Amniotic epithelial cell (primary cell): ENCODE measurements at regions not wholly inside any gene's neighbourhood (a gene's known extent, or its start where the extent isn't known, plus 50 kb on each side); places are given as distances from the start of the nearest gene placed in this dataset.

ENCODE experiments used
- DNase-seq: peaks from one replicate; pipeline ENCODE4 v3.0.0-alpha.2; 2010; ENCODE audit warnings: low read depth

DNA sequence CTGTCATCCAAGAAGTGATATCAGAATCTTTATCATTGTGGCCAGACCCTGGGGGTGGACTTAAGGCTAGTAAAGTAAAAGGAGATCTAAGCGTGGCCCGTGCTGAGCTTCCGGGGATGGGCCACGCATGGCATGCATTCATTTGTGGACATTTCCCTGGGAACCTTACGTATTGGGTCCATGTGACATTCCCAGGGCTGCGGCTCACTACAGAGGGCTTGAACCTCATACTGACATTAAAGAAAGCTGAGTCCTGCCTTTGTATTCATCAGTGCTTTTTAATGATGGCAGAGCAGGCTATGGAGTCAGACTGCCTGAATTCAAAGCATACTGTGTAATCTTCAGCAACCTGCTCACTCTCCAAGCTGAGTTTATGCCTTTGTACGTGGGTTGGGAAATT lies 152.2 kb upstream of the AFDN start:
- DNase-seq: no peak

DNA sequence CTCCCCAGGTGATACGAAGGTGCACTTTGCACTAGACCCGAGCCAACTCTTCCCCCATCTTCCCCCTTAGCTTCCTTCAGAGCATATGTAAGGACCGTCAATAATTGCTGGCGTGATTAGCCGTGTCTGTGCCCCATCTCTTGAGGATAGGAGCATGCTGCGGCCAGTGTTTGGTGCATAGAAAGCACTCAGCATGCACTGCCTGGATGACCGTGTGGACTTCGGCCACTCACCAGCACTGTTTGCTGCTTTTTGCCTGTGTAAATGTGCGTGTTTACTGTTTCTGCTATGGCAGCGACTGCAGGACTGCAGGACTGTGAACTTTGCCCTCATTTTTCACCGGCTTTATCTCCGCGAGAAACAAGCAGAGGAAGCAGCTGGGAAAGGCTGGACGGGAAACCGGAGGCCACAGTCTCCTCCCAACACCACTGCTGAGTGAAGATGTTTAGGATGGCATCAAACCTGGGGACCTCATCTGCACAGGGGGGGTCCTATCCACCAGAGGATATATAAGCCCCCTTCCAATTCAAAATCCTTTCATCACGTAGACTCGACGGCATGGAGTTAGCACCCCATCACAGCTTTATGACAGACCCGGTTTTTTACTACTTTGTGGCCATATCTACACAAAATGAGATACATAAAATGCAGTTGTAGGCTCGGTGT lies 150.6 kb upstream of the AFDN start:
- DNase-seq: no peak

DNA sequence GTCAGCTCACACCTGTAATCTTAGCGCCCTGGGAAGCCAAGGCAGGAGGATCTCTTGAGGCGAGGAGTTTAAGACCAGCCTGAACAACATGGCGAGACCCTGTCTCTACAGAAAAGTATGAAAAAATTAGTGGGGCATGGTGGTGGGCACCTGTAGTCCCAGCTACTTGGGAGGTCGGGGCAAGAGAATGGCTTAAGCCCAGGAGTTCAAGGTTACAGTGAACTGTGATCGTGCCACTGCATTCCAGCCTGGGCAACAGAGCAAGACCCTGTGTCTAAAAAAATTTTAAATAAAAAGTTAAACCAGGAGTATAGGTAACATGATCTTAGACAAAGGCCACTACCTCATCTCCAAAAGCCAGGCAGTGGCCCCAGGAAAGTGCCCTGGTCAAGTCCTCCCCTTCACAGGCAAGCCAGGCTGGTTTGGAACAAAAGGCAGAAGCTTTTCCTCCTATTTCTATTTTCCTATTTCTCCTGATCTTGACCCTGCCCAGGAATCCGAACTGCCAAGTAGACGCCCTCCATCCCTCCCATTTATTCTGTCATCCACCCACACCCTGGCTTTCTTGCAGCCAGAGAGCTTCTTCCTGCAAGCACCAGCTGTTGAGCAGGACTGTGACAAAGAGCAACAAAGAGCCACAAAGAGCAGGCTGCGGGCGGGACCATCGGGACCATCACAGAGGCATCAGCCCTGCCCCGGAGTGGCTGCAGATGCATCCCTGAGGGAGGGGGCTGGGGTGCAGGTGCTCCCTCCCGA lies 149.9 kb upstream of the AFDN start:
- DNase-seq: no peak

DNA sequence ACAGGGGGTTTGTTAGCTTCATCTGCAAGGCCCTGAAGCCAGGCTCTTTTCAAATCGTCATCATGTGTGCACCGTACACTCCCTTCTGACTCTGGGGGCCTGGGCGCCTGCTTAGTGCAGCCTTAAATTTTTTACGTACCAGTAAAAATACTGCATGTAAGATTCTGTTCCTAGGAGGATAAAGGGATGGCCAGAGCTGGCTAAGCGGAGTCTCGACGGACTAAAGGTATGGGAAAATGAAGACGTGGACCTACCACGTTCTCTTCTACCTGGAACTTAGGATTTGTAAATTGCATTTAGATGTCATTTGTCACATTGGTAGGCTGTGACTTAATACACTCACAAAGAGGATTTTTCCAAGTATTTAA lies 149.3 kb upstream of the AFDN start:
- DNase-seq: no peak

DNA sequence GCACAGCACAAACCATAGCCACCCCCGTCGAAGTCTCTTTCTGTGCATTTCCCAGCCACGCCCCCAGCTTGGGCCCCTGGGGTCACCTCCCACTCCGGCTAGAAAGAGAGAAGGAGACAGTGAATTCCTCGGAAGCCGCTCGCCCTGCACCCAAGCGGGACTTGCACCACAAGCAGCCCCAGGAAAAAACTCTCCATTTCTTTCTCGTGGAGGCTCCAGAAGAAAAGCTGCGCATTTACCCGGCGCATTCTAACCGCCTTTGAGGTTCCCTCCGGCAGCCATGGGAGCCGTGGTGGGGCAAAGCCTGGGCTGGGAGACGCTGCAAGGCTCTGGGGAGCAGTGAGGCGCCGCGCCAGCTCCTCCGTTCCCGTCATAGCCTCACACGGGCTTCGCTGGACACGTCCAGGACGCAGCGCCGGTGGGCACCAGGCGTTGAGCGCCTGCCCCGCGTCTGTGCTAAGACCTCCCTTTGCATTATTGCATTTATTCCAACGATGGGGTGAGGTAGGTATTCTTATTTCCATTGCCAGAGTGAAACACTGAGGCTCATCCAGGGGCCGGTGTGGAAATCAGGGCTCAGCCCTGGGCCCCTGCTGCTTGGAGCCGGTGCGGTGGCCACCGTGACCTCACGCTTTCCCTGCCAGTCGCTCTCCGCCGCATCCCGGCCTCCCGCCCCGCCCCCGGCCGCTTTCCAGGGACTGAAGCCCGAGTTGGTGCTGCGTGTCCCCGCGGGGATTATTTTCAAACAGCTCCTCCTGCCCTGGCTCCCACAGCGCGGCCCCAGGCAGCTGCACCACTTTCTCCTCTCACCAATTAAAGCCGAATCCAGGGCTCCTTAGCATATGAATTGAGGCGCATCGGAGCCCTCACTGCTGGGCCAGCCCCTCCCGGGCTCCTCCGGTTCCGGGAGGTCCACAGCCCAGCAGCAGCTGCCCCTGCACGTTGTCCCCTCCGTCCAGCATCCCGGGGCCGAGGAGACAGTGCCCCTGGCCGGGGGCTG lies 148.3 kb upstream of the AFDN start:
- no peak for DNase-seq

DNA sequence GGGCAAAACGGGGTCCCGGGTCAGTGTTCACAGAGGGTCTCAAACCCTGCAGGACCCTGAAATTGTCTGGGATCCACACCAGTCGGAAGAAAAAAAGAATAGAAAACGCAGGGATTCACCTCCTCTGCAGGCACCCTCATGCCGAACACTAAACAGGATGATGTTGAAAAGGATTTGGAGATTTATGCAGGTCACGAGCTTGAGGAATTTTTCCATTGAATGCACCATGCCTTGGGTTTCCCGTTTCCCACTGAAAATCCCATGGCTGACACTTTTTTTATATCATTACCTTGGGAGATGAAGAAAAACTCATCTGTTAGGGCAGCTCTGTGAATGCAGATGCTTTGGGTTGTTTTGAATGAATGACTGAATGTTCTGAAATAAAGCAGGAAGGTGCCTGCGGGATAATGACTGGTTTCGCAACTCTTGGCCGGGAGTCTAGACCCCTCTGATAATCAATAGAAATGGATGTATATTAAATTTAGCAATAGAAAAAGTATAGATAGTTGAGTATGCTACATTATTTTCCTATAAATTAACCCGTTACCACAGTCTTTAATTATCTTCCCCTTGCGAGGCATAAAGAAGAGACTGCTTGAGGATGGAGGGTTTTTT lies 147.5 kb upstream of the AFDN start:
- no peak for DNase-seq

DNA sequence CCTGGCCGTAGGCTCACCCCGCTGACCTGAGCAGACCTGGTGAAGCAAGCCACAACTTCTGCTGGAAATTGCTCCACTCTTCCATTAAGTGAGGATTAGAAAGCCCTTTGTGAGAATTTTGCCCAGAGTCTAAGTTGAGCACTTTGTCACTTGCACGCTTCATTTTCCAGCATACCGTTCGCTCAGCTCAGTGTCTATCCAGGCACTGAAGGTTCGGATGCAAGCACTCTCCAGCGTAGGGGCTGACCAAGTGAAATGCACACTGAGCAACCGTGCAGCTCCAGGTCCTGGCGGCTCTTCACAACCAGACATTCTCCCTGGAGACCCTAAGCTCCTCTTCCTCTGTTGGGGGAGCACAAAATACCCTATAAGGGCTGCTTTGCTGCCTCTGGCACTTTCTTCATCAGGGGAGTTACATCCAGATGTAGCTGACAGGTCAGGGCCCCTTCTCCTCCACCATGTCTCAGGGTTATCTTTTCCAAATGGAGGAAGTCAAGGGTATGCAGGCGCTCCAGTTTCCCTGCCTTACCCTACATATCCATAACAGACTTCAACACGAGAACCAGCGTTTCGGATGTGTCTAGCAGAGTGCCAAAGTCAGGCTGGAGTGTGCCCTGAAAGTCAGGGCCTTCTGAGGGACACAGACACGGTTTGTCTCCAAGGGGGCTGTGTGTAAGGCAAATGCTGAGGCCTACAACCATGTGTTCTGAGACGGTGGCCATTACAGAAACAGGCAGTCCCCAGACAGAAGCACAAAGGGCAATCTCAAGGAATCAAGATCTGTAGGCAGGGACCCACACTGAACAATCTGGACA lies 146.7 kb upstream of the AFDN start:
- no peak for DNase-seq

DNA sequence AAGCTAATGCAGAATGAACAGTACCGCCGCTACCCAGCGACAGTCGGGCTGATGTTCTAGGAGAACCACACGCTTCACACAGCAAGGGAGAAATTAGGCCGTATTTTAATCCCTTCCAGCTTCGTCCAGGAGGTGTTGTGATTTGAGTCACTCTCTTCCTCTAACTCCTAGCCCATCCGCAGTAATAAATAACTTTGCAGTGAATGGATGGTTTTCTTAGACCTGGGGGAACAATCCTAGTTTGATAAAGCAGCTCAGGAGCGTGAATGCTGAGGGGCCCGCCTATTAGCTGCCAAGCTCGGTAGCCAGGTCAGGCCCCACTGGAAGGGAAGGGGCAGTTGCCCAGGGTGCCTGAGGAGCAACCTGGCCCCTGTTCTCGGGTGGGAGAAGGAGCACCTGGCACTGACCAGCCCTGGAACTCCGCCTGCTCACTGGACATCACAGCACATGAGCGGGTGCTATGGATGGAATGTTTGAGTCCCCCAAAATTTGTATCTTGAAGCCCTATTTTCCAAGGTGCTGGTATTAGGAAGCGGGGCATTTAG lies 146.0 kb upstream of the AFDN start:
- no peak for DNase-seq

DNA sequence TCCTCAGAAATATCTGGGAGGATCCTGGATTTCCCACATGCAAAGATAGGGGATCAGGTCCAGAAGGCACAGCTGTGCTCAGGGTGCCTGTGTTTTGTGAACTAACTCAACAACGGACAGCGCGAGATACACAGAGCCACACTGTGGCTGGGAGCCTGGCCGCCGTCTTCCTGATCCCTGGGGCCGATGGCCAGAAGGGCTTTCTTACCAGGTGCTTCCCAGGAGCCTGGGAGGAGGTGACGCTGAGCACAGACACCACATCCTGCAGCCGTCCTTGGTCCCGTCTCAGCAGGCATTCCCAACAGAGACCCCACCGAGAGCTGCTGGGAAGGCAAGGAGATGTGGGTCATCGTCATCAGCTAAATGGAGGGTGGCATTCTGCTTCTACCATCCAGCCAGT lies 144.6 kb upstream of the AFDN start:
- no peak for DNase-seq

DNA sequence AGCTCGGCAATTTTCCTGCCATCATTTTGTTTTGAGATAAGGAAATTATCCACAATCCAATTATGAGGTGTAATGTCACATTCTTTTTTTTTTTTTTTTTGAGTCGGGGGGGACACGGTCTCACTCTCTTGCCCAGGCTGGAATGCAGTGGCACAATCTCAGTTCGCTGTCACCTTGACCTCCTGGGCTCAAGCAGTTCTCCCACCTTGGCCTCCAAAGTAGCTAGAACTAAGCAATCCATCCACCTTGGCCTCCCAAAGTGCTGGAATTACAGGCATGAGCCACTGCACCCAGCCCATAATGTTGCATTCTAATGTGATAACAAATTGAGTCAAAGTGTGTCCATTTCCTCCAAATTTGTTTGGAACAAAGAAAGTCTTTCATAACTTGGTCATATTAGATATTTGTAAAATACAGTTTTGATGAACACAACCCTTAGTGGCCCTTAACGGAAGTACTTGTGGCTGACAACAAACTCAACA lies 144.1 kb upstream of the AFDN start:
- no peak for DNase-seq

DNA sequence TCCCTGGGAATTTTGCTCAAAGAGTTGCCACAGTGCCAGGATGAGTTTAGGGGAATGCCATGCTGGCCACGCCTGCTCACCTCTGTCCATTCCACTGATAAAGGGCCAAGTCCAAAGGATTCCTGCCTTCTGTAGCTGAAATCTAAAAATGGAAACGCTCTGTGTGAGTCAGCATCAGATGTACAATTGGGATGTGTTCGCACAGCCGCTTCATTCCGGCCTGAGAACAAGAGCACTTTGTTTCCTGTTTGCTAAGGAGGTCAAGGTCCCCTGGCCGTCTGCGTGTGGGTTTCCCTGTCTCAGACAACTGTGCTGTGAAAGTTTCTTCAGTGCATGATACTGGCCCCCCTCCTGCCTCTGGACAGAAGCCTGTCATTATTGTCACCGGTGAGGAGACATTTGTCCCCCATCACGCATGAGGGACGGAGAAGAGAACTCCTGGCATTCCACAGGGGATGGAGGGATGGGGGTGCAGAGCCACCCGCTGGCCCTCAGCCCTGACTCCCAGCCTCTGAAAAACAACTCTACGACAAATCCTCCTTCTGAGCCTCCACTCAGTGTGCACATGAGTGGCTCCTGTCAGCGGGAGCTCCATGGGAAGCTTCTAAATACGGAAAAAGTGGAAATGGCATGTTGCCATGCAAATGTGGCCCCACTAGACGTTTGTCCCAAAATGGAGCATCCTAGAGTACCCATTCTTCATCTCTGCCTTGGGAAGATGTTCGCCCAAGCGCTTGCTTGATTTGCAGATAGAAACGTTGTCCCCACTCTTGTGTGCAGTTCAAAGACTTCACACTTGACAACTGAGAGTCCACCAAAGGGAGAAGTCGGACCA lies 143.5 kb upstream of the AFDN start:
- DNase-seq: peak; percentile 1

DNA sequence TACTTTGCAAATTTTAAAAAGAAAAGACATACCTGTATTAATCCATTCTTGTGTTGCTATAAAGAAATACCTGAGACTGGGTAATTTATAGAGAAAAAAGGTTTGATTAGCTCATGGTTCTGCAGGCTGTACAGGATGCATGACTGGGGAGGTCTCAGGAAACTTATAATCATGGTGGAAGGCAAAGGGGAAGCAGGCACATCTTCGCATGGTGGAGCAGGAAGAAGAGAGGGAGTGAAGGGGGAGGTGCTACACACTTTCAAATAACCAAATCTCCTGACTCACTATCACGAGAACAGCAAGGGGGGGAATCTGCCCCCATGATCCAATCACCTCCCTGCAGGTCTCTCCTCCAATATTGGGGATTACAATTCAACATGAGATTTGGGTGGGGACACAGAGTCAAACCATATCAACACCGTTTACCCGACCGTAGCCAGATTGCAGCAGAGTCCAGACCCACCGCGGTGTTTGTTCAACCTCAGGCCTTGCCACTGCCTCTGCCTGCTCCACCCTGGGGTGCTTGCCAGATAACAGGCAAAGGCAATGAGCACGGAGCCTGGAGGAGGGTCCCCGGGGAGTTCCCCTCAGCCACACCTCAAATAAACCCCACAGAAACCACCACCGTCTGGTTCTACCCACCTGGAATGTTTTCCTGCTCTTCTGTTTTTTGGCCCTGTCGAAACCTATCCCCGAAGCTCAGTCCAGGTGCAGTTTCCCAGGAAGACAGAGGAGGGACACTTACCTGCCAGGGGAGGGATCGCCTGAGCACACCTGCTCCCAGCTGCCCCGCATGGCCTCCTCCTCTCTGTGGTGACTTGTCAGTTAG lies 142.2 kb upstream of the AFDN start:
- DNase-seq: no peak

DNA sequence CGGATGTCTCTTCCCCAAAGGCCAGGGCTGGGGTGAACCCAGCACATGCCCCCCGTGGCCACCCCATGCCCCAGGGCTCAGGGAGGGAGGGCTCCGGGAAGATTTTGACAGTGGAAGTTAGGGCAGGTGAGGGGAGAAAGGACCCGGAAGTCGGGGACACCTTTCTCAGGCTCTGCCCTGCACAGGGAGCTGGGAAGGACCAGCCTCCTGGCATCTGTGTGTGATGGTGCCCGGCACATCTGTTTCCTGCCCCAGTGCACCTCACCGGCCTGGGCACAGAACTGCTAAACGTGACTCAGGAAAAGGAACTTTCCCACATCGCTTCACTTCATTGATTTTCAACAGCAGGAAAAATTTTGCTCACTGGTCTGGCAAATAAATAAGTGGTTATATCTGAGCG lies 141.1 kb upstream of the AFDN start:
- DNase-seq: no peak

DNA sequence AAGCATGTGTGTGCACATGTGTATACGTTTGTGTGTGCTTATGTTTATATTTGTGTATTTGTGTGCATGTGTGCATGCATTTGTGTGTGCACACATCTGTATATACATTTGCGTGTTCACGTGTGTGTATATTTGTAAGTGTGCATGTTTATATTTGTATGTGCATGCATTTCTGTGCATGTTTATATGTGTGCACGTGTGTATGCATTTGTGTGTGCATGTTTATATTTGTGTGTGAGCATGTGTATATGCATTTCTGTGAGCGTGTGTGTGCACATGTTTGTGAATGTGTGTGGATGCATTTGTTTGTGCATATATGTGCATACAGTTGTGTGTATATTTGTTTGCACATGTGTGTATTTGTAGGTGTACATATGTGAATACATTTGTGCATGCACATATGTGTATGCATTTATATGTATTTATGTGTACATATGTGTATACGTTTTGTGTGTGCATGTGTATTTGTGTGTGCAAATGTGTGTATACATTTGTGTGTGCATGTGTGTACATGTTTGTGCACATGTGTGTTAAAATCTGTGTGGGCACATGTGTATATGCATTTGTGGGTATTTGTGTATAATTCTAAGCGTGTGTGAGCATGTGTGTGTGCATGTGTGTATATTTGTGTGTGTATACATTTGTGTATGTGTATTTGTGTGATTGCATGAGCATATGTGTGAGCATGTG lies 140.4 kb upstream of the AFDN start:
- DNase-seq: no peak

DNA sequence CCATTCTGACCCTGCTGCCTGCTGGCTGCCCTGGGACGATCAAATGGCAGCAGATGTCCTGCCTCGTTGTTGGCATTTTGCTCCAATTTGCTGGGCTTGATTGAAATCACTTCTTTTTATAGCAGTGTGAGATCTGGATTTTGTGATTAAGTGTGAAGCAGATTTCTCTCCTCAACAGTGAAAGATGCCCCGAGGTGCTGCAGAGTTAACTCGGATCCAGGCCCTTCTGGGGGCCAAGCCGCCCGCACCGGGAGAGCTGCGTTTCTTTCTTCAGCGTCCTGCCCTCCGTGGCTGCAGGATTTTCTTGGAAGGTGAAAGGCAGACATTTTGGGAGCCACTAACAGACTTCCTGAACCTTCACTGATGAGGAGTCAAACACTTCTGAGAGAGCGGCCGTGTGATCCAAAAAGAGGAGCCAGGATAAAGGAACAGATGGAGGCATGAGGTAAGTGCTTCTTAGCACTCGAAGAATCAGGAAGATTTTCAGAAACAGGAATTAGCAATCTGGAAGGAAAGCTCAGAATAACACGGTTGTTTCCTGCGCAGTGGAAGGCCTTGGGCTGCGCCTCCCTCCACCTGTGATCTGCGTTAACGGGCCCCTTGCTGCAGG lies 139.5 kb upstream of the AFDN start:
- no peak for DNase-seq

DNA sequence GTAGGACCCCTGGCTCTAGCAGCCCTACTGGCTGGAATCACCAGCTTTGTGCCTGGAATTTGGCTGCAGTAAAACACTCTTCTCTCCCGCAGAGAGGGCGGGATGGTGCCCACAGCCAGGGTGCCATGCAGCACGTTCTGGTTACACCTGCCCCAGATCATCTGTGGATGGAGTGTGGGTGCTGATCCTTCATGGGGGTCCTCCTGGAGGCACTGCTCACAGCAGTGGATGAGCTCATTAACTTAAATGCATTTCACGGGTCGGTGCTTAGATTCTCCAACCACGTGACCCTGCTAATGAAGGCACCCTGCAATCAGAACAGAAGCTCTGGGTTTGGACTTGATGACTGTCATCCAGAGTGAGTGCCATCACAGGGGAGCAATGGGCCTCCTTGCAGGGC lies 138.6 kb upstream of the AFDN start:
- no peak for DNase-seq

DNA sequence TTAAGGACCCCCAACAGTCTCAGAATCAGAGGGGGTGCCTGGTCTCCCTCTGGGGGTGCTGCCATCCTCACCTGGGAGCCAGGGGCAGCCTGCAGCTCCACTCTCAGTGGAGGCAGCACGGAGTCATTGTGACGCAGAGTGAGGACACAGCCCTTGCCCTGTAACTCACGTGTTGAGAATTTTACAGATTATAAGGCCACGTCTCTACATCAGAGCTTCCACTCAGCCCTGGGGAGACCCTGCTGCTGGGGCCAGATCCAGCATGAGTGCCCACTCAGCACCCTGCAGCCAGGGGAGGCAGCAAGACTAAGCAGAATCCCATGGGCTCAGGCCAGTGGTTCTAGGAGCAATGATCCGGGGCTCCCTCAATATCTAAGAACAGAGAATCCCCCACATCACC lies 137.4 kb upstream of the AFDN start:
- no peak for DNase-seq

DNA sequence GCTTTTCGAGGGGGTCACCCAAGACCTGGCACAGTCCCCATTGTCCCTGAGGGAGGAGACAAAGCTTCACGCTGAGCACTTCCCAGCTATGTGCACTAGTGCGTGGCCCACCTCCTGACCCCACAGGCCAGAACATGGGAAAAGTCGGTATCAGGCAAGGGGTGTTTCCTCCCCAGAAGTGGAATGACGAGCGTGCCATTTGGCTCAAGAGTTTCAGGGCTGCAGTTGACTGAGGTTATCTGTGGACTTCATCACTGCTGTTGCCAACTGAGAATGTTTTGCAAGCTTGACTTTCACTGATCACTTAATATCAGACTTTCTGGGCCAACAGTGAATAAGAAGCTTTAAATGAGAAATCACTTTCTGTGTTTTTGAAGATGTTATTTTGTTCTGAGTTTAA lies 137.0 kb upstream of the AFDN start:
- DNase-seq: no peak
